ENCODE measurements at regions not wholly inside any gene's neighbourhood (a gene's known extent, or its start where the extent isn't known, plus 50 kb on each side); places are given as distances from the start of the nearest gene placed in this dataset.
"Not testable (repeated sequence)": the region's sequence is repeated elsewhere in the genome, so short reads cannot be mapped to it uniquely, and the experiment has no call there.

- no peak for DNase-seq
Observed at GRCh38 chr5:36535378-36535777, 71.0 kb upstream of the SLC1A3 start.

GRCh38 chr5:36535859-36536615 lies 70.4 kb upstream of the SLC1A3 start:
- no peak for DNase-seq

- DNase-seq, result no peak
Observed at GRCh38 chr5:36536616-36537005, 69.8 kb upstream of the SLC1A3 start.

GRCh38 chr5:36537724-36538123 lies 68.7 kb upstream of the SLC1A3 start:
- no peak for DNase-seq

- DNase-seq, result no peak
Observed at GRCh38 chr5:36552651-36553393, 53.6 kb upstream of the SLC1A3 start.

- DNase-seq, result not testable (repeated sequence)
Observed at GRCh38 chr5:36555035-36555434, 51.4 kb upstream of the SLC1A3 start.

All from activated CD8-positive, alpha-beta memory T cell treated with anti-CD3 and anti-CD28 coated beads, Interleukin-2, amount 50 U/mL, for 4 hours (primary cell).